ENCODE measurements at regions not wholly inside any gene's neighbourhood (a gene's known extent, or its start where the extent isn't known, plus 50 kb on each side); places are given as distances from the start of the nearest gene placed in this dataset.

- Histone ChIP-seq H3K4me3 (ENCODE audit: low read length) (no peak overlapping the region), H3K4me2 (ENCODE audit: low read length) (no peak overlapping the region), H4K20me1 (ENCODE audit: low read length) (no peaks in the 10 kb centered on the region), H3K9ac (ENCODE audit: low read length) (no peak overlapping the region), H3K4me1 (ENCODE audit: insufficient read depth, low read length) (peaks cover 23% of the 10 kb centered on the region), H3F3A (ENCODE audit: low read length, unreplicated experiment) (no peaks in the 10 kb centered on the region), H2AFZ (ENCODE audit: low read length) (no peak overlapping the region), H3K9me2 (replicated peaks; ENCODE audit: low read length) (no peaks in the 10 kb centered on the region), H3K36me3 (ENCODE audit: low read depth, low read length) (no peaks in the 10 kb centered on the region), H3K79me2 (ENCODE audit: low read length) (no peaks in the 10 kb centered on the region), H3K27ac (ENCODE audit: low read length) (no peak overlapping the region), H3K27me3 (ENCODE audit: low read length) (no peaks in the 10 kb centered on the region), H3K9me3 (ENCODE audit: low read length) (no peaks in the 10 kb centered on the region)
- no TSS peak for BruUV-seq (replicated peaks)
- intact Hi-C loops (cut with micrococcal nuclease): no loop called here
- no peak for DNase-seq
- ChIA-PET POLR2A (ENCODE audit: unreplicated experiment) (no interaction called here), CTCF (no interaction called here)
- ATAC-seq: no peak
- TF ChIP-seq EZH2phosphoT487 (IDR thresholded peaks at IDR 0.05; ENCODE audit: borderline replicate concordance, low read length): no peak
- no peak for TF ChIP-seq CTCF (conservative IDR thresholded peaks at IDR 0.05; ENCODE audit: low read depth, low read length)
- no peak for TF ChIP-seq EZH2 (IDR thresholded peaks at IDR 0.05; ENCODE audit: low read length, unreplicated experiment)
Measured at GRCh38 chr6:121544691-121545090, 109.2 kb downstream of the GJA1 start.

GRCh38 chr6:121548131-121548530 lies 112.7 kb downstream of the GJA1 start:
- no TSS peak for BruUV-seq (replicated peaks)
- intact Hi-C loops (cut with micrococcal nuclease): no loop called here
- ATAC-seq (no peak), DNase-seq (no peak)
- H2AFZ ChIP-seq (ENCODE audit: low read length): no peak overlapping the region; the same call in 1 of the 2 replicates
- no peaks in the 10 kb centered on the region for H3F3A ChIP-seq (ENCODE audit: low read length, unreplicated experiment)
- no peaks in the 10 kb centered on the region for H4K20me1 ChIP-seq (ENCODE audit: low read length)
- POLR2A ChIA-PET (ENCODE audit: unreplicated experiment): no interaction called here
- CTCF ChIA-PET: no interaction called here
- no peak overlapping the region for H3K4me3 ChIP-seq (ENCODE audit: low read length)
- no peaks in the 10 kb centered on the region for H3K79me2 ChIP-seq (ENCODE audit: low read length)
- peak overlapping the region; percentile 3; the same call in 1 of the 2 replicates for H3K4me2 ChIP-seq (ENCODE audit: low read length)
- H3K9me3 ChIP-seq (ENCODE audit: low read length): no peaks in the 10 kb centered on the region
- H3K9ac ChIP-seq (ENCODE audit: low read length): no peak overlapping the region
- TF ChIP-seq EZH2phosphoT487 (IDR thresholded peaks at IDR 0.05; ENCODE audit: borderline replicate concordance, low read length): no peak
- no peak for TF ChIP-seq EZH2 (IDR thresholded peaks at IDR 0.05; ENCODE audit: low read length, unreplicated experiment)
- H3K36me3 ChIP-seq (ENCODE audit: low read depth, low read length): no peaks in the 10 kb centered on the region
- no peak overlapping the region for H3K27ac ChIP-seq (ENCODE audit: low read length)
- H3K4me1 ChIP-seq (ENCODE audit: insufficient read depth, low read length): peaks cover 34% of the 10 kb centered on the region
- H3K27me3 ChIP-seq (ENCODE audit: low read length): no peaks in the 10 kb centered on the region
- H3K9me2 ChIP-seq (replicated peaks; ENCODE audit: low read length): no peaks in the 10 kb centered on the region

- H3K9me3 ChIP-seq (ENCODE audit: low read length): no peaks in the 10 kb centered on the region
- ChIA-PET POLR2A (ENCODE audit: unreplicated experiment) (no interaction called here), CTCF (no interaction called here)
- no peak for TF ChIP-seq CTCF (conservative IDR thresholded peaks at IDR 0.05; ENCODE audit: low read depth, low read length)
- no peak for TF ChIP-seq EZH2 (IDR thresholded peaks at IDR 0.05; ENCODE audit: low read length, unreplicated experiment)
- TF ChIP-seq EZH2phosphoT487 (IDR thresholded peaks at IDR 0.05; ENCODE audit: borderline replicate concordance, low read length): no peak
- H3F3A ChIP-seq (ENCODE audit: low read length, unreplicated experiment): no peaks in the 10 kb centered on the region
- DNase-seq (peak; percentile 87), ATAC-seq (peak; percentile 96)
- no peak overlapping the region for H3K9ac ChIP-seq (ENCODE audit: low read length)
- no TSS peak for BruUV-seq (replicated peaks)
- no peak overlapping the region for H3K4me3 ChIP-seq (ENCODE audit: low read length)
- H2AFZ ChIP-seq (ENCODE audit: low read length): no peak overlapping the region
- H3K27me3 ChIP-seq (ENCODE audit: low read length): no peaks in the 10 kb centered on the region
- H3K9me2 ChIP-seq (replicated peaks; ENCODE audit: low read length): no peaks in the 10 kb centered on the region
- no peaks in the 10 kb centered on the region for H3K79me2 ChIP-seq (ENCODE audit: low read length)
- peak overlapping the region; percentile 29; the same call in 1 of the 2 replicates for H3K27ac ChIP-seq (ENCODE audit: low read length)
- peaks cover 24% of the 10 kb centered on the region for H3K4me1 ChIP-seq (ENCODE audit: insufficient read depth, low read length)
- H3K4me2 ChIP-seq (ENCODE audit: low read length): peak overlapping the region; percentile 60
- intact Hi-C loops (cut with micrococcal nuclease): no loop called here
- H4K20me1 ChIP-seq (ENCODE audit: low read length): no peaks in the 10 kb centered on the region
- no peaks in the 10 kb centered on the region for H3K36me3 ChIP-seq (ENCODE audit: low read depth, low read length)
Measured at GRCh38 chr6:121549736-121550135, 114.3 kb downstream of the GJA1 start.

Measured in PC-3 (cell line).